ENCODE measurements at regions not wholly inside any gene's neighbourhood (a gene's known extent, or its start where the extent isn't known, plus 50 kb on each side); places are given as distances from the start of the nearest gene placed in this dataset.

DNA sequence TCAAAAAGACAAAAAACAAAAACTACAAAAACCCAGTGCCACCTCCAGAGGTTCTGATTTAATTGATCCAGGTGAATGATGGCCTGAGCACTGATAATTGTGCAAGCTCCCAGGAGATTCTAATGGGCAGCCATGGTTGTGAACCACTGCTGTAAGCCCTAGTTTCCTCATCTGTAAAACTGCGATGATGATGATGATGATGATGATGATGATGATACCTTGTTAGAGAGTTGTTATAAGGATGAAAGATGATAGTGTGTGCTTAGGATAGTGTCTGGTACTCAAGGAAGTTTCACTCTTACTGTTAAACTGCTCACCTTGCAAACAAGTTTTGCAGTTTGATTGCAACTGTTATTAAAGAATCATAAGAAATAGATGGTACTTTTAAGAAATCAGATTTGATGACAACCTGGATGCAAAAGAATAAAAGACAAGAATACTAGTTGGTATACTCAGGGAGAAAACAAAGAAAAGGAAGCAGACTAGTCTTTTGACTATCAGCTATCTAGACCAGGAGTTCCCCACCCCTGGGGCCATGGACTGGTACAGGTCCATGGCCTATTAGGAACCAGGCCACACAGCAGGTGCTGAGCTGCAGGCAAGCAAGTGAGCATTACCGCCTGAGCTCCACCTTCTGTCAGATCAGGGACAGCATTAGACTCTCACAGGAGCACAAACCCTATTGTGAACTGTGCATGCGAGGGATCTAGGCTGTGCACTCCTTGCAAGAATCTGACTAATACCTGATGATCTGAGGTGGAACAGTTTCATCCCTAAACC lies 98.0 kb downstream of the OR2K2 start:
- no peak overlapping the region for H3K27ac ChIP-seq (replicated peaks)
- no peaks in the 10 kb centered on the region for H3K27me3 ChIP-seq (ENCODE audit: insufficient read depth, poor library complexity, severe bottlenecking)
- DNase-seq (ENCODE audit: low read depth in 1 of 2, low spot score in 1 of 2), result no peak
- H3K4me3 ChIP-seq (replicated peaks; ENCODE audit: insufficient read depth, low read length), result no peak overlapping the region
- TF ChIP-seq POLR2AphosphoS5 (IDR thresholded peaks at IDR 0.05; ENCODE audit: low read depth), result no peak
- TF ChIP-seq SPI1 (IDR thresholded peaks at IDR 0.05; ENCODE audit: borderline replicate concordance, low read depth), result no peak

DNA sequence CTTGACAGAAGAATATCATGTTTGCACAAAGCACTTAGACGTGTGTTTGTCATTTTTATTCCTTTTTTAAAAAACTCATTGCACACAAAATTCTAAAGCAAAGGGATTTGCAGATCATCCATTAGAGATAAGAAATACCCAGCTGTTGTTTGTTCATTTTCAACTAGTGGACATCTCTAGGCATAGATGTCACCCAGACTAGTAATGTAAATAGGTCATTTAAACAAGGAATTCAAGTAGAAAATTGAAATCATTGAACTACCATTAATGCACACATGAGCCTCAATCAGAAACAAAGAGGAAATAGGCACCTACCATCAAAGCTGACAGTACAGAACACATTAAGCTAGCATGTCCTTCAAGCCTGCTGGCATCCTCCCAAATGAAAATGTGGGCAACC lies 107.3 kb downstream of the OR2K2 start:
- H3K27me3 ChIP-seq (ENCODE audit: insufficient read depth, poor library complexity, severe bottlenecking), result no peaks in the 10 kb centered on the region
- no peak overlapping the region for H3K27ac ChIP-seq (replicated peaks)
- no peak for DNase-seq (ENCODE audit: low read depth in 1 of 2, low spot score in 1 of 2)
- no peak overlapping the region for H3K4me3 ChIP-seq (replicated peaks; ENCODE audit: insufficient read depth, low read length)
- TF ChIP-seq POLR2AphosphoS5 (IDR thresholded peaks at IDR 0.05; ENCODE audit: low read depth), result no peak
- TF ChIP-seq, protein P1, sequence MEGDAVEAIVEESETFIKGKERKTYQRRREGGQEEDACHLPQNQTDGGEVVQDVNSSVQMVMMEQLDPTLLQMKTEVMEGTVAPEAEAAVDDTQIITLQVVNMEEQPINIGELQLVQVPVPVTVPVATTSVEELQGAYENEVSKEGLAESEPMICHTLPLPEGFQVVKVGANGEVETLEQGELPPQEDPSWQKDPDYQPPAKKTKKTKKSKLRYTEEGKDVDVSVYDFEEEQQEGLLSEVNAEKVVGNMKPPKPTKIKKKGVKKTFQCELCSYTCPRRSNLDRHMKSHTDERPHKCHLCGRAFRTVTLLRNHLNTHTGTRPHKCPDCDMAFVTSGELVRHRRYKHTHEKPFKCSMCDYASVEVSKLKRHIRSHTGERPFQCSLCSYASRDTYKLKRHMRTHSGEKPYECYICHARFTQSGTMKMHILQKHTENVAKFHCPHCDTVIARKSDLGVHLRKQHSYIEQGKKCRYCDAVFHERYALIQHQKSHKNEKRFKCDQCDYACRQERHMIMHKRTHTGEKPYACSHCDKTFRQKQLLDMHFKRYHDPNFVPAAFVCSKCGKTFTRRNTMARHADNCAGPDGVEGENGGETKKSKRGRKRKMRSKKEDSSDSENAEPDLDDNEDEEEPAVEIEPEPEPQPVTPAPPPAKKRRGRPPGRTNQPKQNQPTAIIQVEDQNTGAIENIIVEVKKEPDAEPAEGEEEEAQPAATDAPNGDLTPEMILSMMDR (IDR thresholded peaks at IDR 0.05; ENCODE audit: insufficient read depth, low read length), result no peak
- TF ChIP-seq, protein P2, sequence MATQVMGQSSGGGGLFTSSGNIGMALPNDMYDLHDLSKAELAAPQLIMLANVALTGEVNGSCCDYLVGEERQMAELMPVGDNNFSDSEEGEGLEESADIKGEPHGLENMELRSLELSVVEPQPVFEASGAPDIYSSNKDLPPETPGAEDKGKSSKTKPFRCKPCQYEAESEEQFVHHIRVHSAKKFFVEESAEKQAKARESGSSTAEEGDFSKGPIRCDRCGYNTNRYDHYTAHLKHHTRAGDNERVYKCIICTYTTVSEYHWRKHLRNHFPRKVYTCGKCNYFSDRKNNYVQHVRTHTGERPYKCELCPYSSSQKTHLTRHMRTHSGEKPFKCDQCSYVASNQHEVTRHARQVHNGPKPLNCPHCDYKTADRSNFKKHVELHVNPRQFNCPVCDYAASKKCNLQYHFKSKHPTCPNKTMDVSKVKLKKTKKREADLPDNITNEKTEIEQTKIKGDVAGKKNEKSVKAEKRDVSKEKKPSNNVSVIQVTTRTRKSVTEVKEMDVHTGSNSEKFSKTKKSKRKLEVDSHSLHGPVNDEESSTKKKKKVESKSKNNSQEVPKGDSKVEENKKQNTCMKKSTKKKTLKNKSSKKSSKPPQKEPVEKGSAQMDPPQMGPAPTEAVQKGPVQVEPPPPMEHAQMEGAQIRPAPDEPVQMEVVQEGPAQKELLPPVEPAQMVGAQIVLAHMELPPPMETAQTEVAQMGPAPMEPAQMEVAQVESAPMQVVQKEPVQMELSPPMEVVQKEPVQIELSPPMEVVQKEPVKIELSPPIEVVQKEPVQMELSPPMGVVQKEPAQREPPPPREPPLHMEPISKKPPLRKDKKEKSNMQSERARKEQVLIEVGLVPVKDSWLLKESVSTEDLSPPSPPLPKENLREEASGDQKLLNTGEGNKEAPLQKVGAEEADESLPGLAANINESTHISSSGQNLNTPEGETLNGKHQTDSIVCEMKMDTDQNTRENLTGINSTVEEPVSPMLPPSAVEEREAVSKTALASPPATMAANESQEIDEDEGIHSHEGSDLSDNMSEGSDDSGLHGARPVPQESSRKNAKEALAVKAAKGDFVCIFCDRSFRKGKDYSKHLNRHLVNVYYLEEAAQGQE (IDR thresholded peaks at IDR 0.05; ENCODE audit: insufficient replicate concordance, low read depth), result no peak
- no peak for TF ChIP-seq SPI1 (IDR thresholded peaks at IDR 0.05; ENCODE audit: borderline replicate concordance, low read depth)
- TF ChIP-seq GABPA (IDR thresholded peaks at IDR 0.05; ENCODE audit: low read depth), result no peak

DNA sequence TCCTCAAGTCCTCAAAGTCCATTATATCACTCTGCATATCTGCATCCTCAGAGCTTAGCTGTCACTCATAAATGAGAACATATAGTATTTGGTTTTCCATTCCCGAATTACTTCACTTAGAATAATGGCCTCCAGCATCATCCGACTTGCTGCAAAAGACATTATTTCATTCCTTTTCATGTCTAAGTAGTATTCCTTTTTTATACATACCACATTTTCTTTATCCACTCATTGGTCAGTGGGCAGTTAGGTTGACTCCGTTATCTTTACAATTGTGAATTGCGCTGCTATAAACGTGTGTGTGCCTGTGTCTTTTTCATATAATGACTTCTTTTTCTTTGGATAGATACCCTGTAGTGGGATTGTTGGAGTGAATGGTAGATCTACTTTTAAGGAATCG lies 117.2 kb downstream of the OR2K2 start:
- Histone ChIP-seq H3K4me3 (replicated peaks; ENCODE audit: insufficient read depth, low read length) (no peak overlapping the region), H3K27me3 (ENCODE audit: insufficient read depth, poor library complexity, severe bottlenecking) (no peaks in the 10 kb centered on the region), H3K27ac (replicated peaks) (no peak overlapping the region)
- no peak for DNase-seq (ENCODE audit: low read depth in 1 of 2, low spot score in 1 of 2)
- TF ChIP-seq SPI1 (IDR thresholded peaks at IDR 0.05; ENCODE audit: borderline replicate concordance, low read depth) (no peak), GABPA (IDR thresholded peaks at IDR 0.05; ENCODE audit: low read depth) (no peak), POLR2AphosphoS5 (IDR thresholded peaks at IDR 0.05; ENCODE audit: low read depth) (no peak)
- TF ChIP-seq, protein P2 (IDR thresholded peaks at IDR 0.05; ENCODE audit: insufficient replicate concordance, low read depth), result no peak
- TF ChIP-seq, protein P1 (IDR thresholded peaks at IDR 0.05; ENCODE audit: insufficient read depth, low read length), result no peak

DNA sequence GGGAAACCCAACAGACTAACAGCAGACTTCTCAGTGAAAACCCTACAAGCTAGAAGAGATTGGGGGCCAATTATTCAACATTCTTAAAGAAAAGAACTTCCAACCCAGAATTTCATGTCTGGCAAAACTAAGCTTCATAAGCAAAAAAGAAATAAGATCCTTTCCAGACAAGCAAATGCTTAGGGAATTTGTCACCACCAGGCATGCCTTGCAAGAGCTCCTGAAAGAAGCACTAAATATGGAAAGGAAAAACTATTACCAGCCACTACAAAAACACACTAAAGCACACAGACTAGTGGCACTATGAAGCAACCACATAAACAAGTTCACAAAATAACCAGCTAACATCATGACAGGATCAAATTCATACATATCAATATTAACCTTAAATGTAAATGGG lies 131.1 kb downstream of the OR2K2 start:
- H3K27me3 ChIP-seq (ENCODE audit: insufficient read depth, poor library complexity, severe bottlenecking), result no peaks in the 10 kb centered on the region
- no peak for DNase-seq (ENCODE audit: low read depth in 1 of 2, low spot score in 1 of 2)
- TF ChIP-seq, protein P2 (IDR thresholded peaks at IDR 0.05; ENCODE audit: insufficient replicate concordance, low read depth), result no peak
- TF ChIP-seq SPI1 (IDR thresholded peaks at IDR 0.05; ENCODE audit: borderline replicate concordance, low read depth) (no peak), GABPA (IDR thresholded peaks at IDR 0.05; ENCODE audit: low read depth) (no peak), POLR2AphosphoS5 (IDR thresholded peaks at IDR 0.05; ENCODE audit: low read depth) (no peak)
- TF ChIP-seq, protein P1 (IDR thresholded peaks at IDR 0.05; ENCODE audit: insufficient read depth, low read length), result no peak
- H3K27ac ChIP-seq (replicated peaks), result no peak overlapping the region
- no peak overlapping the region for H3K4me3 ChIP-seq (replicated peaks; ENCODE audit: insufficient read depth, low read length)

Data from HL-60 (cell line).